NCI-H748 (cell line): ENCODE measurements at regions not wholly inside any gene's neighbourhood (a gene's known extent, or its start where the extent isn't known, plus 50 kb on each side); places are given as distances from the start of the nearest gene placed in this dataset.
"Not testable (repeated sequence)": the region's sequence is repeated elsewhere in the genome, so short reads cannot be mapped to it uniquely, and the experiment has no call there.

Source experiments
- DNase-seq: peaks from one replicate; lab custom pipeline; 2025; ENCODE audit not compliant: unreplicated experiment; lab: John Stamatoyannopoulos, UW

- DNase-seq, result no peak
These were observed 65.6 kb upstream of the MAML3 start for GRCh38 chr4:140219567-140219966.

GRCh38 chr4:140219070-140219469 is 65.1 kb upstream of the MAML3 start:
- DNase-seq, result not testable (repeated sequence)

- no peak for DNase-seq
These were observed 59.8 kb upstream of the MAML3 start for GRCh38 chr4:140213749-140214148.

- no peak for DNase-seq
These were observed 59.1 kb upstream of the MAML3 start for GRCh38 chr4:140213116-140213515.

GRCh38 chr4:140212646-140213045 is 58.7 kb upstream of the MAML3 start:
- no peak for DNase-seq

- DNase-seq, result no peak
These were observed 58.2 kb upstream of the MAML3 start for GRCh38 chr4:140212194-140212593.

- DNase-seq, result no peak
These were observed 57.7 kb upstream of the MAML3 start for GRCh38 chr4:140211693-140212092.

- no peak for DNase-seq
These were observed 57.2 kb upstream of the MAML3 start for GRCh38 chr4:140211161-140211560.

- no peak for DNase-seq
These were observed 54.9 kb upstream of the MAML3 start for GRCh38 chr4:140208921-140209320.
